HFF-Myc (cell line): ENCODE measurements at regions not wholly inside any gene's neighbourhood (a gene's known extent, or its start where the extent isn't known, plus 50 kb on each side); places are given as distances from the start of the nearest gene placed in this dataset.

Source experiments
- DNase-seq: peaks from one replicate; pipeline ENCODE4 v3.0.0-alpha.2; 2011; ENCODE audit warnings: low read depth; ENCODE audit errors: extremely low read depth
- H3K4me3 ChIP-seq: replicated peaks from 2 replicates; pipeline ENCODE4 v1.5.1; 2011; ENCODE audit warnings: low read depth, mild to moderate bottlenecking, control low read depth, low read length
- TF ChIP-seq, protein P1 (sequence below): IDR thresholded peaks from 2 replicates; pipeline ENCODE4 v1.5.1; 2012; ENCODE audit warnings: mild to moderate bottlenecking, low read depth, low read length, control low read depth; ENCODE audit errors: missing control alignments

- DNase-seq = no peak
- H3K4me3 ChIP-seq = no peak overlapping the region
- TF ChIP-seq, protein P1, sequence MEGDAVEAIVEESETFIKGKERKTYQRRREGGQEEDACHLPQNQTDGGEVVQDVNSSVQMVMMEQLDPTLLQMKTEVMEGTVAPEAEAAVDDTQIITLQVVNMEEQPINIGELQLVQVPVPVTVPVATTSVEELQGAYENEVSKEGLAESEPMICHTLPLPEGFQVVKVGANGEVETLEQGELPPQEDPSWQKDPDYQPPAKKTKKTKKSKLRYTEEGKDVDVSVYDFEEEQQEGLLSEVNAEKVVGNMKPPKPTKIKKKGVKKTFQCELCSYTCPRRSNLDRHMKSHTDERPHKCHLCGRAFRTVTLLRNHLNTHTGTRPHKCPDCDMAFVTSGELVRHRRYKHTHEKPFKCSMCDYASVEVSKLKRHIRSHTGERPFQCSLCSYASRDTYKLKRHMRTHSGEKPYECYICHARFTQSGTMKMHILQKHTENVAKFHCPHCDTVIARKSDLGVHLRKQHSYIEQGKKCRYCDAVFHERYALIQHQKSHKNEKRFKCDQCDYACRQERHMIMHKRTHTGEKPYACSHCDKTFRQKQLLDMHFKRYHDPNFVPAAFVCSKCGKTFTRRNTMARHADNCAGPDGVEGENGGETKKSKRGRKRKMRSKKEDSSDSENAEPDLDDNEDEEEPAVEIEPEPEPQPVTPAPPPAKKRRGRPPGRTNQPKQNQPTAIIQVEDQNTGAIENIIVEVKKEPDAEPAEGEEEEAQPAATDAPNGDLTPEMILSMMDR = no peak
These were observed 98.1 kb downstream of the HS1BP3 start for GRCh38 chr2:20552847-20553246.

DNA sequence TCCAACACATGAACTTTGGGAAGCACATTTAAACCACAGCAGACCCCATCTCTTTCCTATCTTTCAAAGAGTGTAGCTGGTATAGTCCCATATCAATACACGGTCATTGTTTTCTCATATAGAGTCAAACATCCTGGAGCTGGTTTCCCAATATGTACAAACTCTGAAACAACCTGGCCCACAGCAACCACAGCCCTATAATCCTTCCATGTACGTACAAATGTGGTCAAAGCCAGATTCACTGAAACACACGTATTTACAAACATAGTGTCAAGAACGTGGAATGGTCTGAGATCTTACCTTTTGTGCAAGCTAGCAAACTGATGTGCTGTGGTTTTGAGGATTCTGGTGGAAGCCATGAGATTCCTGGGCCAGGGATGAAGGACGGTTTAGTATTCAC is 97.3 kb downstream of the HS1BP3 start:
- TF ChIP-seq, protein P1 = no peak
- H3K4me3 ChIP-seq = no peak overlapping the region
- no peak for DNase-seq

DNA sequence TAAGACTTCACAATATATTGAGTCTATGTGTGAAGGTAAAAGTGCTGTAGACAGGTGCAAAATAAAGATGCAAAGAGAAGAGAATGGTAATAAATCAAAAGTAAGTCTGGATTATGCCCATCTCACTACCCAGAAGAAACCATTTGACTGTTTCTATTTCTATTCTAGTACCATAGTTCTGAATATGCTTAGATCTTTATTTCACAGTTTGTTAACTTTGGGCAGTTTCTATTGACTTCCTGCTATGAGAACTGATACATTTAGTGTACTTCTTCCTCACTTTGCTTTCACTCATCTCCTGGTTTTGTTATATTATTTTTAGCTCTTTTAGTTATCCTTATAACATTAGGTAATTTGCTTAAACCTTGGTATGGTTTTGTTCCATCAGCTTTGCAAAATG is 94.9 kb downstream of the HS1BP3 start:
- no peak overlapping the region for H3K4me3 ChIP-seq
- TF ChIP-seq, protein P1 = no peak
- DNase-seq = no peak

- TF ChIP-seq, protein P1 = no peak
- DNase-seq = no peak
- no peak overlapping the region for H3K4me3 ChIP-seq
These were observed 94.1 kb downstream of the HS1BP3 start for GRCh38 chr2:20556756-20557155.

DNA sequence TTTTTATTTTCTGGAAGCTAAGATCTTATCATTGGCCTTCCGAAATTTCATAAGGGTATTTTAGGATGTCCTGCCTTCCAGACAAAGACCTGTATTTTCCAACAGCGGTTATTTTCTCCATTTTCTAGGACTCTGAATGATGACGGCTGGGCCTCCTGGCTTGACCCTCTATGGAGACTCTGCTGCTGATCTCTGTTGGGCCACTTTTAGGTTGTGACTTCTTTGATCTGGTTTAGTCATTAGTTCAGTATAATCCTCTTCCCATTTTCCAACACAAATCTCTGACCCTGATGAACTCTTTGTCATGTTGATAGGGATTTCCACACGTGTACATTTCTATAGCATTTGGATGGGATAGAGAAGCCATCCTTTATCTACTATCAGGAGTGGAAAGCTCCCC is 93.7 kb downstream of the HS1BP3 start:
- no peak for DNase-seq
- H3K4me3 ChIP-seq = no peak overlapping the region
- TF ChIP-seq, protein P1 = no peak

GRCh38 chr2:20557635-20558034 is 93.3 kb downstream of the HS1BP3 start:
- TF ChIP-seq, protein P1 = no peak
- H3K4me3 ChIP-seq = no peak overlapping the region
- DNase-seq = no peak

- no peak overlapping the region for H3K4me3 ChIP-seq
- TF ChIP-seq, protein P1 = no peak
These were observed 92.3 kb downstream of the HS1BP3 start for GRCh38 chr2:20558391-20559150.

More at GRCh38 chr2:20558391-20559150, 92.3 kb downstream of the HS1BP3 start:
- DNase-seq = no peak
